Stomach (tissue), 8 donors: ENCODE measurements at regions not wholly inside any gene's neighbourhood (a gene's known extent, or its start where the extent isn't known, plus 50 kb on each side); places are given as distances from the start of the nearest gene placed in this dataset.

ENCODE experiments used
- DNase-seq, 2 donors: peaks; one replicate each; pipeline versions ENCODE4 v3.0.0 to v3.0.0-alpha.2; 2013 to 2019
- H3K27ac ChIP-seq, 5 donors: fragments of 200-600 bp in 4 of 5; sonication (generic) in 4 of 5; one replicate each; pipeline ENCODE4 v1.5.1; 2013 to 2019; ENCODE audit warnings: mild to moderate bottlenecking in 1 of 5, moderate library complexity in 1 of 5
- H3K27me3 ChIP-seq, 3 donors: fragments of 200-600 bp; sonication (generic); one replicate each; pipeline ENCODE4 v1.5.1; 2017 to 2019; ENCODE audit warnings: mixed run types in 1 of 3
- H3K36me3 ChIP-seq, 4 donors: fragments of 200-600 bp; sonication (generic); 1 replicate in 3 of 4; 2 replicates in 1 of 4; pipeline ENCODE4 v1.5.1; 2016 to 2019
- H3K4me1 ChIP-seq, 4 donors: fragments of 200-600 bp; sonication (generic); one replicate each; pipeline ENCODE4 v1.5.1; 2016 to 2019
- H3K4me3 ChIP-seq, 4 donors: fragments of 200-600 bp; sonication (generic) in 3 of 4; one replicate each; pipeline ENCODE4 v1.5.1; 2016 to 2019; ENCODE audit warnings: mild to moderate bottlenecking in 1 of 4
- H3K9me3 ChIP-seq, 4 donors: fragments of 200-600 bp; sonication (generic); one replicate each; pipeline ENCODE4 v1.5.1; 2016 to 2019
- CTCF ChIP-seq, 7 experiments: fragments of 450-650 bp in 4 of 7; fragments of 200-600 bp in 3 of 7; sonication (generic) in 3 of 7; IDR thresholded peaks; one replicate each; pipeline ENCODE4 v1.5.1; 2016 to 2019; ENCODE audit warnings: antibody characterized with exemption in 7 of 7, control low read depth in 2 of 7, mild to moderate bottlenecking in 1 of 7
- EP300 ChIP-seq: sonication (generic); formaldehyde crosslinking; IDR thresholded peaks from one replicate; pipeline ENCODE4 v1.6.1; 2017; ENCODE audit warnings: antibody characterized with exemption
- POLR2A ChIP-seq, 4 donors: fragments of 450-650 bp; IDR thresholded peaks; one replicate each; pipeline ENCODE4 v1.6.1; 2016; ENCODE audit warnings: antibody characterized with exemption in 4 of 4, control low read depth in 2 of 4, mild to moderate bottlenecking in 1 of 4, moderate library complexity in 1 of 4
- POLR2AphosphoS5 ChIP-seq, 3 donors: sonication (generic); formaldehyde crosslinking; IDR thresholded peaks; one replicate each; pipeline ENCODE4 v1.6.1; 2016; ENCODE audit warnings: antibody characterized with exemption in 3 of 3
- WGBS, 5 donors: extraction: QIAGEN DNeasy Blood & Tissue Kit in 3 of 5; methylation state at CpG; one replicate each; pipeline versions ENCODE4 v1.1.5 to v1.1.7; 2013 to 2018; 5-methylcytosine and 5-hydroxymethylcytosine counted together
- intact Hi-C: fragments of 100-400 bp; cut with DNase I; formaldehyde crosslinking; loops from one replicate; pipeline ENCODE4 v1.15.1; 2023; ENCODE audit warnings: low total_unique reads
- donor health status: healthy with polysubstance abuse.
- donor health status: Bipolar disorder and iron deficiency.
- donor health status: healthy.

DNA sequence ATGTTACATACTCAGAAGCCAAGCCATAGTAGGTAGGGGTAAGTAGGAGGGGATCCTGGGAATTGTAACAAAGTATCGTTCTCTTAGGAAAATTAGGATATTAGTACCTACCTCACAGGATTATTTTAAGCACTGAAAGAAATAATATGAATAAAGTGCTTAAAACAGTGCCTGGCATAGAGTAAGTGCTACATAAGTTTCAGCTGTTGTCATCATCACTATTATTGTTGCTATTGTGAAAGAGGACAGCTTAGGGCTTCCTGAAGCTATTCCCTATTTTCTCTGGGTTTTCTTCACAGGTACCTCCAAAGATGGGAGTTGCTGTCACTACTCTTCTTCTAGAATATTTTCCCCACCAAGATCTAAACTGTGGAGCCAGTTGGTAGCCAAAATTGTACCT is 443.7 kb upstream of the FGF16 start:
- no peaks in the 10 kb centered on the region for H3K27me3 ChIP-seq
- 74 to 89% (median 83%) methylated on average over 1 of the region's 1 CpG for WGBS, 5 donors
- TF ChIP-seq CTCF (IDR thresholded peaks at IDR 0.05) (no peak), POLR2AphosphoS5 (IDR thresholded peaks at IDR 0.05) (no peak)
- H3K4me1 ChIP-seq: no peaks in the 10 kb centered on the region
- intact Hi-C loops: no loop called here
- H3K9me3 ChIP-seq: peaks cover 0 to 13% (median 6%) of the 10 kb centered on the region in 4 donors
- no peak for DNase-seq
- H3K36me3 ChIP-seq: no peaks in the 10 kb centered on the region
- H3K27ac ChIP-seq: no peak overlapping the region
- no peak overlapping the region for H3K4me3 ChIP-seq

- WGBS, 5 donors: 39 to 66% (median 45%) methylated on average over 3 of the region's 3 CpGs
- Histone ChIP-seq H3K9me3 (peaks cover 0 to 11% (median 4%) of the 10 kb centered on the region in 4 donors), H3K4me1 (no peaks in the 10 kb centered on the region), H3K4me3 (no peak overlapping the region), H3K36me3 (no peaks in the 10 kb centered on the region), H3K27ac (no peak overlapping the region), H3K27me3 (no peaks in the 10 kb centered on the region)
- intact Hi-C loops: no loop called here
- DNase-seq: no peak
- TF ChIP-seq POLR2A (IDR thresholded peaks at IDR 0.05) (no peak), EP300 (no peak), POLR2AphosphoS5 (IDR thresholded peaks at IDR 0.05) (no peak), CTCF (IDR thresholded peaks at IDR 0.05) (no peak)
These were observed 443.2 kb upstream of the FGF16 start for GRCh38 chrX:77003956-77004355.

GRCh38 chrX:77009691-77010090 is 437.5 kb upstream of the FGF16 start:
- intact Hi-C loops: no loop called here
- 30 to 79% (median 63%) methylated on average over 2 of the region's 2 CpGs for WGBS, 5 donors

DNA sequence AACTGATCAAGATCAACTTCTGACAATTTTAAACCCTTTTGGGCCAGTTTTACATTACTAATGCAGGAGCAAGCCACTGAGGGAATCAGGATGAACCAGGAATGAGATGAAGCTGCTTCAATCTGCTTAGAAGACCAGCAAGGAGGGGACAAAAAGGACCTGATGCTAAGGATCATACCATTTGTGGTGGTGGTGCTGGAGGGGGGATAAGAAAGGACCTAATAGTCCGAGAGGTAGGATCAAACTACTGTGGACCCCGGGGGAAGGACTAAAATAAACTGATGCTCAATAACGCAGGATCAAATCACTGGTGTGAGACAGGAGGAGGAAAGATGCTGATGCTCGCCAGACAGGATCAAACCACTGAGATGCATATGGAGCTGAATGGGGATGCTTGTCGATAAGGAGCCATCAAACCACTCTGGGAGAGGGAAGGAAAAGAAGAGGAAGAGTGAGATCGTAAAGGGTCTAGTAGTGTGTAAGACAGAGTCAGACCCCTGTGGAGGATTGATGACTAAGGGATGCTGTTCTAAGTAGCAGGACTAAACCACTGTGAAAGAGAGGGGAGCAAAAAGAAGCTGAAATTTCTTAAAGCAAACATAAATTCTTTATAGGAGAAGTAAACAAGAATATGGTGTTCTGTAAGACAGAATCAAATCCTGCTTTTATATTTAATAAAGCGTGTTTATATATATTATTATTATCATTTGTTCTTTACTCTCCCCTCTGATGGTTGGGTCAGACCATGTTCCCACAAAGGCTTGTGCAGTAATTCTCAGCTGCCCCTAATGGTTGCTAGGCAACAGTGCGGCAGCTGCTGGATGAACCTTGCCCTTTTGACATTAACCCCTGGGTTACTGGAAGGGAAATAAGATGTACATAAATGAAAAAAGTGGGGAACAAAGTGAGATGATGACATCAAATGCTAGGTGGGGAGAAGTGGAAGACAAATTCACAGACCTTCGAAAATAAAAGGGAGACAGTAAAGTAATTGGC is 432.5 kb upstream of the FGF16 start:
- H3K27ac ChIP-seq: no peak overlapping the region
- 8 to 36% (median 18%) methylated on average over 6 to 9 of the region's 9 CpGs for WGBS, 5 donors
- TF ChIP-seq POLR2AphosphoS5 (IDR thresholded peaks at IDR 0.05): no peak
- TF ChIP-seq POLR2A (IDR thresholded peaks at IDR 0.05): no peak
- no peak for TF ChIP-seq EP300
- no peak for TF ChIP-seq CTCF (IDR thresholded peaks at IDR 0.05)
- no peaks in the 10 kb centered on the region for H3K36me3 ChIP-seq
- peak in 1 of 2 donors; percentile 37 for DNase-seq
- intact Hi-C loops: no loop called here
- H3K9me3 ChIP-seq: no peaks in the 10 kb centered on the region
- H3K4me3 ChIP-seq: no peak overlapping the region
- no peaks in the 10 kb centered on the region for H3K4me1 ChIP-seq
- peaks cover 0 to 7% (median 0%) of the 10 kb centered on the region in 3 donors for H3K27me3 ChIP-seq

More at GRCh38 chrX:77009691-77010090, 437.5 kb upstream of the FGF16 start:
- no peak overlapping the region for H3K4me3 ChIP-seq
- no peaks in the 10 kb centered on the region for H3K9me3 ChIP-seq
- no peak for TF ChIP-seq POLR2AphosphoS5 (IDR thresholded peaks at IDR 0.05)
- TF ChIP-seq POLR2A (IDR thresholded peaks at IDR 0.05): no peak
- no peak for TF ChIP-seq CTCF (IDR thresholded peaks at IDR 0.05)
- no peak for TF ChIP-seq EP300
- DNase-seq: peak in 1 of 2 donors; percentile 13
- peaks cover 0 to 7% (median 0%) of the 10 kb centered on the region in 3 donors for H3K27me3 ChIP-seq
- no peaks in the 10 kb centered on the region for H3K36me3 ChIP-seq
- H3K27ac ChIP-seq: no peak overlapping the region
- no peaks in the 10 kb centered on the region for H3K4me1 ChIP-seq
